ENCODE measurements at regions not wholly inside any gene's neighbourhood (a gene's known extent, or its start where the extent isn't known, plus 50 kb on each side); places are given as distances from the start of the nearest gene placed in this dataset.
A peak's percentile ranks its signal among the peaks of the same experiment; 100 is the strongest.

- in situ Hi-C loops (cut with HindIII; ENCODE audit: low sequenced_read_pairs), result no loop called here
- no peak overlapping the region for H3K4me3 ChIP-seq (ENCODE audit: low read depth, low read length)
- TF ChIP-seq CTCF (IDR thresholded peaks at IDR 0.05; ENCODE audit: low read depth, low read length), result no peak
- no peak for DNase-seq (ENCODE audit: low read depth, low spot score)
Observed at GRCh38 chr5:2677689-2678088, 73.8 kb downstream of the IRX2 start.

- H3K4me3 ChIP-seq (ENCODE audit: low read depth, low read length), result no peak overlapping the region
- no peak for TF ChIP-seq CTCF (IDR thresholded peaks at IDR 0.05; ENCODE audit: low read depth, low read length)
- no peak for DNase-seq (ENCODE audit: low read depth, low spot score)
- in situ Hi-C loops (cut with HindIII; ENCODE audit: low sequenced_read_pairs), result no loop called here
Observed at GRCh38 chr5:2675548-2675947, 75.9 kb downstream of the IRX2 start.

GRCh38 chr5:2674456-2674855, 77.0 kb downstream of the IRX2 start:
- no peak for TF ChIP-seq CTCF (IDR thresholded peaks at IDR 0.05; ENCODE audit: low read depth, low read length)

GRCh38 chr5:2670940-2671339, 80.5 kb downstream of the IRX2 start:
- in situ Hi-C loops (cut with HindIII; ENCODE audit: low sequenced_read_pairs), result no loop called here
- H3K4me3 ChIP-seq (ENCODE audit: low read depth, low read length), result no peak overlapping the region
- TF ChIP-seq CTCF (IDR thresholded peaks at IDR 0.05; ENCODE audit: low read depth, low read length), result no peak
- DNase-seq (ENCODE audit: low read depth, low spot score), result no peak

More at GRCh38 chr5:2674456-2674855, 77.0 kb downstream of the IRX2 start:
- no peak overlapping the region for H3K4me3 ChIP-seq (ENCODE audit: low read depth, low read length)
- peak; percentile 31 for DNase-seq (ENCODE audit: low read depth, low spot score)
- in situ Hi-C loops (cut with HindIII; ENCODE audit: low sequenced_read_pairs), result no loop called here

- in situ Hi-C loops (cut with HindIII; ENCODE audit: low sequenced_read_pairs), result no loop called here
Observed at GRCh38 chr5:2669913-2670312, 81.6 kb downstream of the IRX2 start.

GRCh38 chr5:2669259-2669658, 82.2 kb downstream of the IRX2 start:
- no peak for TF ChIP-seq CTCF (IDR thresholded peaks at IDR 0.05; ENCODE audit: low read depth, low read length)
- in situ Hi-C loops (cut with HindIII; ENCODE audit: low sequenced_read_pairs), result no loop called here
- no peak overlapping the region for H3K4me3 ChIP-seq (ENCODE audit: low read depth, low read length)
- no peak for DNase-seq (ENCODE audit: low read depth, low spot score)

More at GRCh38 chr5:2669913-2670312, 81.6 kb downstream of the IRX2 start:
- TF ChIP-seq CTCF (IDR thresholded peaks at IDR 0.05; ENCODE audit: low read depth, low read length), result no peak
- DNase-seq (ENCODE audit: low read depth, low spot score), result no peak
- H3K4me3 ChIP-seq (ENCODE audit: low read depth, low read length), result no peak overlapping the region

GRCh38 chr5:2666081-2666480, 85.4 kb downstream of the IRX2 start:
- in situ Hi-C loops (cut with HindIII; ENCODE audit: low sequenced_read_pairs), result no loop called here
- no peak for DNase-seq (ENCODE audit: low read depth, low spot score)
- TF ChIP-seq CTCF (IDR thresholded peaks at IDR 0.05; ENCODE audit: low read depth, low read length), result no peak
- no peak overlapping the region for H3K4me3 ChIP-seq (ENCODE audit: low read depth, low read length)

Measured in astrocyte of the spinal cord (primary cell).